ENCODE measurements at regions not wholly inside any gene's neighbourhood (a gene's known extent, or its start where the extent isn't known, plus 50 kb on each side); places are given as distances from the start of the nearest gene placed in this dataset.

GRCh38 chr1:221099747-221100595 is 220.7 kb downstream of the HLX start:
- no peak for DNase-seq (ENCODE audit: low read depth in 4 of 4, low spot score in 3 of 4)

GRCh38 chr1:221100611-221101010 is 221.4 kb downstream of the HLX start:
- DNase-seq (ENCODE audit: low read depth in 4 of 4, low spot score in 3 of 4), result no peak

- DNase-seq (ENCODE audit: low read depth in 4 of 4, low spot score in 3 of 4), result no peak
Observed at GRCh38 chr1:221101807-221102605, 222.8 kb downstream of the HLX start.

GRCh38 chr1:221104596-221104995 is 225.4 kb downstream of the HLX start:
- no peak for DNase-seq (ENCODE audit: low read depth in 4 of 4, low spot score in 3 of 4)

GRCh38 chr1:221105578-221105977 is 226.3 kb downstream of the HLX start:
- DNase-seq (ENCODE audit: low read depth in 4 of 4, low spot score in 3 of 4), result no peak

- DNase-seq (ENCODE audit: low read depth in 4 of 4, low spot score in 3 of 4), result no peak
Observed at GRCh38 chr1:221106616-221107015, 227.4 kb downstream of the HLX start.

GRCh38 chr1:221109930-221110329 is 230.7 kb downstream of the HLX start:
- DNase-seq (ENCODE audit: low read depth in 4 of 4, low spot score in 3 of 4), result no peak

GRCh38 chr1:221117133-221117532 is 237.9 kb downstream of the HLX start:
- no peak for DNase-seq (ENCODE audit: low read depth in 4 of 4, low spot score in 3 of 4)

- peak in 2 of 4 donors; percentile 18 to 32 for DNase-seq (ENCODE audit: low read depth in 4 of 4, low spot score in 3 of 4)
Observed at GRCh38 chr1:221117548-221117951, 238.3 kb downstream of the HLX start.

GRCh38 chr1:221118176-221118937 is 239.1 kb downstream of the HLX start:
- no peak for DNase-seq (ENCODE audit: low read depth in 4 of 4, low spot score in 3 of 4)

GRCh38 chr1:221118938-221119320 is 239.7 kb downstream of the HLX start:
- no peak for DNase-seq (ENCODE audit: low read depth in 4 of 4, low spot score in 3 of 4)

- DNase-seq (ENCODE audit: low read depth in 4 of 4, low spot score in 3 of 4), result no peak
Observed at GRCh38 chr1:221122501-221122900, 243.3 kb downstream of the HLX start.

- DNase-seq (ENCODE audit: low read depth in 4 of 4, low spot score in 3 of 4), result no peak
Observed at GRCh38 chr1:221125976-221126375, 246.7 kb downstream of the HLX start.

- DNase-seq (ENCODE audit: low read depth in 4 of 4, low spot score in 3 of 4), result no peak
Observed at GRCh38 chr1:221137666-221138065, 258.4 kb downstream of the HLX start.

GRCh38 chr1:221138516-221138915 is 259.3 kb downstream of the HLX start:
- DNase-seq (ENCODE audit: low read depth in 4 of 4, low spot score in 3 of 4), result no peak

- DNase-seq (ENCODE audit: low read depth in 4 of 4, low spot score in 3 of 4), result no peak
Observed at GRCh38 chr1:221139991-221140390, 260.7 kb downstream of the HLX start.

- DNase-seq (ENCODE audit: low read depth in 4 of 4, low spot score in 3 of 4), result no peak
Observed at GRCh38 chr1:221141096-221141495, 261.9 kb downstream of the HLX start.

- DNase-seq (ENCODE audit: low read depth in 4 of 4, low spot score in 3 of 4), result no peak
Observed at GRCh38 chr1:221141606-221142285, 262.5 kb downstream of the HLX start.

GRCh38 chr1:221148660-221149059 is 269.4 kb downstream of the HLX start:
- DNase-seq (ENCODE audit: low read depth in 4 of 4, low spot score in 3 of 4), result no peak

GRCh38 chr1:221149111-221149510 is 269.9 kb downstream of the HLX start:
- no peak for DNase-seq (ENCODE audit: low read depth in 4 of 4, low spot score in 3 of 4)
